Suprapubic skin (tissue), 4 donors: ENCODE measurements at regions not wholly inside any gene's neighbourhood (a gene's known extent, or its start where the extent isn't known, plus 50 kb on each side); places are given as distances from the start of the nearest gene placed in this dataset.

ENCODE experiments used
- DNase-seq, 2 donors: peaks; one replicate each; pipeline ENCODE4 v3.0.0-alpha.2; 2019; ENCODE audit warnings: low spot score in 2 of 2
- H3K27ac ChIP-seq: fragments of 200-600 bp; sonication (generic); one replicate; pipeline ENCODE4 v1.5.1; 2019
- H3K27me3 ChIP-seq: fragments of 200-600 bp; sonication (generic); one replicate; pipeline ENCODE4 v1.5.1; 2019
- H3K36me3 ChIP-seq: fragments of 200-600 bp; sonication (generic); one replicate; pipeline ENCODE4 v1.5.1; 2019
- H3K4me1 ChIP-seq: fragments of 200-600 bp; sonication (generic); one replicate; pipeline ENCODE4 v1.5.1; 2019
- H3K4me3 ChIP-seq: fragments of 200-600 bp; sonication (generic); one replicate; pipeline ENCODE4 v1.5.1; 2019; ENCODE audit warnings: mild to moderate bottlenecking
- H3K9me3 ChIP-seq: fragments of 200-600 bp; sonication (generic); one replicate; pipeline ENCODE4 v1.5.1; 2019
- CTCF ChIP-seq, 2 donors: fragments of 200-600 bp in 1 of 2; fragments of 450-650 bp in 1 of 2; sonication (generic) in 1 of 2; IDR thresholded peaks; one replicate each; pipeline ENCODE4 v1.5.1; 2016 to 2019; ENCODE audit warnings: antibody characterized with exemption in 2 of 2, mild to moderate bottlenecking in 1 of 2, moderate library complexity in 1 of 2
- EP300 ChIP-seq: sonication (generic); formaldehyde crosslinking; IDR thresholded peaks from one replicate; pipeline ENCODE4 v1.6.1; 2017; ENCODE audit warnings: antibody characterized with exemption
- POLR2A ChIP-seq, 2 donors: fragments of 450-650 bp; IDR thresholded peaks; one replicate each; pipeline ENCODE4 v1.6.1; 2017; ENCODE audit warnings: antibody characterized with exemption in 2 of 2, mild to moderate bottlenecking in 2 of 2, moderate library complexity in 2 of 2
- POLR2AphosphoS5 ChIP-seq, 3 donors: sonication (generic); formaldehyde crosslinking; IDR thresholded peaks; one replicate each; pipeline ENCODE4 v1.6.1; 2017; ENCODE audit warnings: antibody characterized with exemption in 3 of 3
- WGBS: methylation state at CpG from one replicate; pipeline ENCODE4 v1.1.5; 2018; 5-methylcytosine and 5-hydroxymethylcytosine counted together

- no peaks in the 10 kb centered on the region for H3K27me3 ChIP-seq
- H3K4me3 ChIP-seq, result no peak overlapping the region
- no peak for DNase-seq
- no peaks in the 10 kb centered on the region for H3K4me1 ChIP-seq
- H3K36me3 ChIP-seq, result no peaks in the 10 kb centered on the region
- H3K27ac ChIP-seq, result no peak overlapping the region
- H3K9me3 ChIP-seq, result peaks cover 10% of the 10 kb centered on the region
- TF ChIP-seq POLR2AphosphoS5 (IDR thresholded peaks at IDR 0.05) (no peak), EP300 (no peak), POLR2A (IDR thresholded peaks at IDR 0.05) (no peak), CTCF (IDR thresholded peaks at IDR 0.05) (no peak)
Observed at GRCh38 chr1:80801695-80802094, 999.0 kb upstream of the ADGRL2 start.

DNA sequence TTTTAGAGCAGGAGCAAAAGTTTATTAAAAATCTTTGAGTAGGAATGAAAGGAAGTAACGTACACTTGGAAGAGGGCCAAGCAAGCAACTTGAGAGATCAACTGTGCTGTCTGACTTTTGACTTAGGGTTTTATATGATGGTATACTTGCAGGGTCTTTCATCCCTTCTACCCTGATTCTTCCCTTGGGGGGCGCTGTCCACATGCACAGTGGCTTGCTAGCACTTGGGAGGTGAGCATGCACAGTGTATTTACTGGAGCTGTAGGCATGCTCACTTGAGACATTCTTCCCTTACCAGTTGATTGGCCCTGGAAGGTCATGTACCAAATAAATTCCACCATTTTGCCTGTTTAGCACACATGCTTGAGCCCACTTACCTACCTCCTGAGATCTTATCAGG, 1001.3 kb upstream of the ADGRL2 start:
- Histone ChIP-seq H3K27me3 (no peaks in the 10 kb centered on the region), H3K36me3 (no peaks in the 10 kb centered on the region), H3K4me3 (no peak overlapping the region), H3K9me3 (peaks cover 10% of the 10 kb centered on the region), H3K27ac (no peak overlapping the region), H3K4me1 (no peaks in the 10 kb centered on the region)
- DNase-seq, result no peak
- WGBS, result 33% methylated on average over 2 of the region's 2 CpGs
- TF ChIP-seq CTCF (IDR thresholded peaks at IDR 0.05) (no peak), POLR2AphosphoS5 (IDR thresholded peaks at IDR 0.05) (no peak)

GRCh38 chr1:80779275-80779674, 1021.5 kb upstream of the ADGRL2 start:
- H3K27ac ChIP-seq, result no peak overlapping the region
- no peak for DNase-seq
- 71% methylated on average over 2 of the region's 2 CpGs for WGBS
- no peaks in the 10 kb centered on the region for H3K4me1 ChIP-seq
- no peaks in the 10 kb centered on the region for H3K9me3 ChIP-seq
- no peak overlapping the region for H3K4me3 ChIP-seq
- no peaks in the 10 kb centered on the region for H3K27me3 ChIP-seq
- no peaks in the 10 kb centered on the region for H3K36me3 ChIP-seq
- TF ChIP-seq CTCF (IDR thresholded peaks at IDR 0.05) (no peak), POLR2A (IDR thresholded peaks at IDR 0.05) (no peak), EP300 (no peak), POLR2AphosphoS5 (IDR thresholded peaks at IDR 0.05) (no peak)

DNA sequence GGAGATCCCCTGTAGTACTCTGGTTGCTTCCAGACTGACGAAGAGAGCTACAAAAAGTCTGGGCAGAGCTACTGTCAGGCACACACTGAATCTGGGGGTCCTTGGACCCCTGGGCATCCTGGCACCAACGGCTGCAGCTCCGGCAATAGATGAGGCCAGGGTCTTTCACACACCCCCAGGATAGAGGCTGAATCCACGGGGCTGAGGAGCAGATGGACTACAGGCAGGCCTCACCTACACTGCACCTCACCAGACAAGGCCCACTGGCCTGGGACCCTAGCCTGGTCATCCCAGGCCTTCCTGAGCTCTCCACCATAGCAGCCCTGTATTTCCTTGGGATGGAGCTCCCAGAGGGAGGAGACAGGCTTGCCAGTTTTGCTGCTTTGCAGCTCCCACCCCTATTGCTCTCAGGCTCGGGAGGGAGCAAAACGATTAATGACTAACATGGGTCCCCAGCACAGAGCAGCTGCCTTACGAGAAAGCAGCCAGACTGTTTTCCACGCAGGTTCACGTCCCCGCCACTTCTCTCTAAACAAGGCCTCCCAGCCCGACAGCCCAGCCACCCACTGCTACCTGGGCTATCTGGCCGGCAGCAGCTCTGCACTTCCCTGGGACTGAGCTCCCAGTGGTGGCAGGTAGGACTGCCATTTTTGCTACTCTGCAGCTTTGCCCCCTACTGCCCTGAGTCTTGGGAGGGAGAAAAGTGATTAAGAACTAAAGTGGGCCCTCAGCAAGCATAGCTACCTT, 1022.5 kb upstream of the ADGRL2 start:
- Histone ChIP-seq H3K36me3 (no peaks in the 10 kb centered on the region), H3K27me3 (no peaks in the 10 kb centered on the region), H3K4me3 (no peak overlapping the region), H3K27ac (no peak overlapping the region), H3K9me3 (no peaks in the 10 kb centered on the region), H3K4me1 (no peaks in the 10 kb centered on the region)
- no peak for TF ChIP-seq CTCF (IDR thresholded peaks at IDR 0.05)
- TF ChIP-seq POLR2A (IDR thresholded peaks at IDR 0.05), result no peak
- TF ChIP-seq POLR2AphosphoS5 (IDR thresholded peaks at IDR 0.05), result no peak
- no peak for TF ChIP-seq EP300
- 97% methylated on average over 11 of the region's 12 CpGs for WGBS
- peak in 1 of 2 donors; percentile 54 for DNase-seq

DNA sequence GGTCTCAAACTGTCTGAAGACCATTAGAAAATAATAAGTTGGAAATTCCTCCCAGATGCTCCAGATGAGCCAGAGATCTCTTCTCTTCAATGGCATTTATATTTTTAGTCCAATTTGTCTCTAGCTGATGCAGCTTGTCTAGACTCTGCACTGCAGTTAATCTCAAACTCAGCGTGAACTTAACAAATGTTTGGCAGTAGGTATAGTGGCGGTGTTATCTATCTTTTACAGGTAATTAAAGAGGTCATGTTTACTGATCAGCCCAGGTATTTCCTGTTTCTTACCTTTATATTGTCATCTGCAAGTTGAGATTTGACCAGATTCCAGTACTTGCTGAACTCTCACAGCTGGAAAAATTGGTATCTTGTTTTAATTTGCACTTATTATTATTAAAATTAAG, 1024.5 kb upstream of the ADGRL2 start:
- H3K4me3 ChIP-seq, result no peak overlapping the region
- H3K36me3 ChIP-seq, result no peaks in the 10 kb centered on the region
- 57% methylated on average over 2 of the region's 2 CpGs for WGBS
- H3K9me3 ChIP-seq, result no peaks in the 10 kb centered on the region
- H3K4me1 ChIP-seq, result no peaks in the 10 kb centered on the region
- no peak for TF ChIP-seq CTCF (IDR thresholded peaks at IDR 0.05)
- no peak for TF ChIP-seq EP300
- no peak for TF ChIP-seq POLR2AphosphoS5 (IDR thresholded peaks at IDR 0.05)
- TF ChIP-seq POLR2A (IDR thresholded peaks at IDR 0.05), result no peak
- DNase-seq, result no peak
- H3K27me3 ChIP-seq, result no peaks in the 10 kb centered on the region
- no peak overlapping the region for H3K27ac ChIP-seq
